GM12891 (cell line): ENCODE measurements at regions not wholly inside any gene's neighbourhood (a gene's known extent, or its start where the extent isn't known, plus 50 kb on each side); places are given as distances from the start of the nearest gene placed in this dataset.
"Not testable (repeated sequence)": the region's sequence is repeated elsewhere in the genome, so short reads cannot be mapped to it uniquely, and the experiment has no call there.

Experiments
- DNase-seq: peaks from one replicate; pipeline ENCODE4 v3.0.0; 2011; ENCODE audit warnings: low spot score; ENCODE audit not compliant: insufficient read length
- FAIRE-seq: peaks from 2 replicates; lab custom pipeline; 2011; peaks lifted over from hg19 to GRCh38; lab: Jason Lieb, UNC
- PAX5 ChIP-seq: IDR thresholded peaks from 2 replicates; pipeline ENCODE4 v1.6.1; 2011; ENCODE audit warnings: low read length, moderate library complexity, mild to moderate bottlenecking; ENCODE audit not compliant: insufficient read depth, severe bottlenecking
- POLR2A ChIP-seq: IDR thresholded peaks from 2 replicates; pipeline ENCODE4 v1.6.1; 2011; ENCODE audit warnings: low read depth, low read length, control low read depth
- POLR2AphosphoS5 ChIP-seq: IDR thresholded peaks from 2 replicates; pipeline ENCODE4 v1.6.1; 2011; ENCODE audit warnings: low read depth, low read length, control low read depth
- POU2F2 ChIP-seq: IDR thresholded peaks from 2 replicates; pipeline ENCODE4 v1.6.1; 2011; ENCODE audit warnings: low read depth, mild to moderate bottlenecking, control low read depth, low read length, moderate library complexity
- SPI1 ChIP-seq: IDR thresholded peaks from 2 replicates; pipeline ENCODE4 v1.6.1; 2011; ENCODE audit warnings: low read depth, low read length, control low read depth
- TAF1 ChIP-seq: IDR thresholded peaks from 2 replicates; pipeline ENCODE4 v1.6.1; 2011; ENCODE audit warnings: low read depth, low read length, control low read depth

DNA sequence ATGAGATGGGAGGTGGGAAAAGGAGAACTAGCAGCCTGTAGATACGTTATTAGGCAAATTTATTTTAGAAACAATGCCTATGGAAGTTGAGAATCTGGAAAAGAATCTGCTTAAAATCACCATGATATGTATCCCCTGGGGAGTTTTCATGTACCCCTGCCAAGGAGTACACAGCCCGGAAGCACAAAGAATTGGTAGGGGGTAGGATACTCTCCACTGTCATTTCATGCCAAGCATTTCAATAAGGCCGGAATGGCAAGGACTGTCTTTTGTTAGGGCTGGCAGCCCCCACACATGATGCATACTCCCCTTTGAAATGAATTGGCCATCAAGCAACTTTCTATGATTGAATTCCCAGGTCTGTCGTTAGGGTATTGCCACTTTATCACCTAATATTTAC lies 111.5 kb upstream of the APP start:
- FAIRE-seq: no peak
- no peak for DNase-seq

DNA sequence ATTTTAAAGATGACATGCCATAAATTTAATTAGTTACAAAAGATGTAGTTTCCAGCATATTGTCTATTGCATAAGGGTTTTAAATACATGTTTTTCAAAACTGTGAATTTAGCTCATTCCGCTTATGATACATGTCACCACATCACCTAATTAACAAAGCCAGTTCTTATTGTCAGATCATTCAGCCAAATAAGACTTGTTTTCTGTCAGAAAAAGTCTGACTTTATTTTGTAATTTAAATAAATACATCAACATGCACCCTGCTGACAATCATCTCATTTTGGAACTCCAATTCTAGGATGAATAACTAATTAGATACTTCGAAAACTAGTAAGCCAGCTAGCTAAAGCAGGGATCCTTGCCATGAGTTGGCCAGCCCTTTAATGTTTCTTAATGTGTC lies 110.9 kb upstream of the APP start:
- DNase-seq (no peak), FAIRE-seq (no peak)
- TF ChIP-seq POLR2A (no peak), TAF1 (no peak), POU2F2 (no peak), SPI1 (no peak), POLR2AphosphoS5 (no peak)

More for the DNA sequence above, 111.5 kb upstream of the APP start:
- TF ChIP-seq SPI1 (no peak), POU2F2 (no peak), POLR2A (no peak), POLR2AphosphoS5 (no peak), TAF1 (no peak), PAX5 (no peak)

GRCh38 chr21:26280775-26281174 lies 110.2 kb upstream of the APP start:
- no peak for TF ChIP-seq SPI1
- no peak for TF ChIP-seq PAX5
- TF ChIP-seq POU2F2: no peak
- TF ChIP-seq TAF1: no peak
- TF ChIP-seq POLR2A: no peak
- TF ChIP-seq POLR2AphosphoS5: no peak
- DNase-seq: no peak
- no peak for FAIRE-seq

DNA sequence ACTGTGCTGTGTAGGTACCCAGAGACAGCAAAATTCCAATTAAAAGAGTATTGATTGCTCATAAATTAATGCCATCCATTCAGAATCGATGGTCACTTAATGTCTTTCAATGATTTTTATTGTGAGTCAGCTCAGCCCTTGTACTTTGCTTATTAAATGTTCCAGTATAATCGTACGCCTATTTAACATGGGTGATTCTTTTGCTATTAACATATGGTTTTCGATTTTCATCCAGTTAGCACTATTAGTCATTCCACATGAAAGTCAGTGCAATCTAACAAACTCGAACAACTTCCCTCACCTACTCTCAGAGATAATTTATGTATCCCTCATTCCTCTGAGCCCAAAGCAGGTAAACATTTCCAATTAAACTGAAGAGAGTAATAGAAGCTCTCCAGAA lies 109.6 kb upstream of the APP start:
- no peak for FAIRE-seq

GRCh38 chr21:26275801-26276200 lies 105.2 kb upstream of the APP start:
- DNase-seq (no peak), FAIRE-seq (no peak)
- TF ChIP-seq SPI1 (no peak), PAX5 (no peak), POU2F2 (no peak), POLR2A (no peak), TAF1 (no peak), POLR2AphosphoS5 (no peak)

More for the DNA sequence above, 109.6 kb upstream of the APP start:
- DNase-seq: no peak
- TF ChIP-seq TAF1 (no peak), POU2F2 (no peak), PAX5 (no peak), POLR2AphosphoS5 (no peak), POLR2A (no peak), SPI1 (no peak)

DNA sequence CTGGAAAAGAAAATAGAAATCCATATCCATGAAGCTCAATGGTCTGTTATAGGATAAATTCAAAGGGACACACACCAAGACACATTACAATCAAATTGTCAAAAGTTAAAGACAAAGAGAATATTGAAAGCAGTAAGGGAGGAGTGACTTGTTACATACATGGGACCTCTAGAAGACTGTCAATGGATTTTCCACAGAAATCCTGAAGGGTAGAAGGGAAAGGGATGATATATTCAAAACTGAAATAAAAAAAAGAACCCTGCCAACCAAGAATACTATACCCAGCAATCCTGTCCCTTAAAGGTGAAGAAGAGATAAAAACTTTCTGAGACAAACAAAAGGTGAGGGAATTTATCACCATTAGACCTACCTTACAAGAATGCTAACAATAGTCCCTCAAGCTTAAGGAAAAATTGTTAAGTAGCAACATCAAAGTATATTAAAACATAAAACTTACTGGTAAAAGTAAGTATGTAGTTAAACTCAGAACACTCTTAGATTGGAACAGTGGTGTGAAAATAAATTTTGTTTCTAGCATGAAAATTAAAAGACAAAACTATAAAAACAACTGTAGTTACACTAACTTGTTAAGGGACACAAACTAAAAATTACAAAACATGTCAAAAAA lies 103.2 kb upstream of the APP start:
- FAIRE-seq (no peak), DNase-seq (no peak)
- no peak for TF ChIP-seq POU2F2
- TF ChIP-seq POLR2A: no peak
- no peak for TF ChIP-seq PAX5
- TF ChIP-seq POLR2AphosphoS5: no peak
- no peak for TF ChIP-seq TAF1
- no peak for TF ChIP-seq SPI1

DNA sequence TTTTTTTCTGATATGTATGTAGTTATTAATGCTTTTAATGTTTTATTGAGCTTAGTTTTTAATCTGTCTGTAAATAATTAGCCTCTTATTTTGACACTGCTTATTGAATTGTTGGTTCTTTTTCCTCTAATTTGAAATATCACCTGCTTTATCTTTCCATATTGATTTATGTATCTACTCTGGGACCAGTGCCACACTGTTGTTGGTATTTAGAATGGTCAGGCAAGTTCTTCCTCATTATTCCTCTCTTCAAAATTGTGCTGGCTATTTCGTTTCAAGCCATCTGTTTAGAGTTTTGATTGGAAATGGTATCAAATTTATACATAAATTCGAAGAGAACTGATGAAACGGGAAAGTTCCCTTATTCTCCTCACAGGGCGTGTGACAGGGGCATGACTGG lies 96.8 kb upstream of the APP start:
- FAIRE-seq: no peak
- TF ChIP-seq PAX5 (no peak), POLR2AphosphoS5 (no peak), POU2F2 (no peak), POLR2A (no peak), TAF1 (no peak), SPI1 (no peak)
- no peak for DNase-seq

DNA sequence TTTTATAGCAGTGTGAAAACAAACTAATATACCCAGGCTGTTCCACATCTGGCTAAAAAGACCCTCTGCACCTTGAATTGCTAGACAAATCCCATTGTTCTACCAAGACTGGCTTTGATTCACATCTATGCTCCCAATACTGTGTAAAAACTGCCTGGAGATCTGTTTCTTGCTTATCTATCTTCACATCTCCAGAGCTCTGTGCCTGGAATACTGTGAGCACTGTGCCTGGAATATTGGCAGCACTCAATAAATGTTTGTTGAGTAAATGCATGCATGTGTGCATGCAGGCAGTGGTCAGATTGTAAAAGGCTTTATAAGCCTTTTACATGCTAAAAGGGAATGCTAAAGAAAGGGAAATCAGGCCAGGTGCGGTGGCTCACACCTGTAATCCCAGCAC lies 75.5 kb upstream of the APP start:
- TF ChIP-seq SPI1: no peak
- TF ChIP-seq POLR2A: no peak
- no peak for TF ChIP-seq TAF1
- TF ChIP-seq PAX5: no peak
- TF ChIP-seq POU2F2: no peak
- no peak for TF ChIP-seq POLR2AphosphoS5
- DNase-seq: no peak
- FAIRE-seq: no peak

DNA sequence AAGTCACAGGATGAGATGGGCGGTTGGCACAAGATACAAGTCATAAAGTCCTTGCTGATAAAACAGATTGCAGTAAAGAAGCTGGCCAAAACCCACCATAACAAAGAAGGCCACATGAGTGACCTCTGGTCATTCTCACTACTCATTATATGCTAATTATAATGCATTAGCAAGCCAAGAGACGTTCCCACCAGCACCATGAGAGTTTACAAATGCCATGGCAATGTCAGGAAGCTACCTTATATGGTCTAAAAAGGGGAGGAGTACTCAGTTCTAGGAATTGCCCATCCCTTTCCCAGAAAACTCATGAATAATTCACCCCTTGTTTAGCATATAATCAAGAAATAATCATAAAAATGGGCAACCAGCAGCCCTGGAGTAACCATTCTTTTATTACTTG lies 74.9 kb upstream of the APP start:
- TF ChIP-seq PAX5: no peak
- no peak for TF ChIP-seq POLR2A
- TF ChIP-seq POU2F2: no peak
- TF ChIP-seq SPI1: no peak
- no peak for TF ChIP-seq POLR2AphosphoS5
- TF ChIP-seq TAF1: no peak
- no peak for FAIRE-seq
- DNase-seq: no peak

DNA sequence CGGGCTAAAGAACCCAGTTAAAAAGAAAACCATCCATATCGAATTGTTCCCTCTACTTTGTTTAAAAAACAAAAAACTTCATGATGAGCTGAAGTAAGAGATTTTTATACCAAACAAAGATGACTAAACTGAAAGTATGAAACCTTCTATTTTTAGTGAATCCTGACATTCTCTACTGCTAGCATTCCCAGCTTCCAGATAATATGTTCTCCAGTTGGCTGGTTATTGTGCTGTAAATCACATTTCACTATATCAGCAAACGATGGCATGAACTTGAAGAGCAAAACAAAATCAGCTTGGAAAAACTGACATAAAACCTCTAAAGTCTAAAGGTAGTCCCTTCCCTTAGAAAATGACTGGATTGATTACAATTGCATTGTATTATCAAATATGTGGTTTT lies 68.1 kb upstream of the APP start:
- no peak for TF ChIP-seq POLR2AphosphoS5
- TF ChIP-seq POLR2A: no peak
- TF ChIP-seq POU2F2: no peak
- no peak for TF ChIP-seq PAX5
- TF ChIP-seq TAF1: no peak
- no peak for TF ChIP-seq SPI1
- DNase-seq (no peak), FAIRE-seq (no peak)

DNA sequence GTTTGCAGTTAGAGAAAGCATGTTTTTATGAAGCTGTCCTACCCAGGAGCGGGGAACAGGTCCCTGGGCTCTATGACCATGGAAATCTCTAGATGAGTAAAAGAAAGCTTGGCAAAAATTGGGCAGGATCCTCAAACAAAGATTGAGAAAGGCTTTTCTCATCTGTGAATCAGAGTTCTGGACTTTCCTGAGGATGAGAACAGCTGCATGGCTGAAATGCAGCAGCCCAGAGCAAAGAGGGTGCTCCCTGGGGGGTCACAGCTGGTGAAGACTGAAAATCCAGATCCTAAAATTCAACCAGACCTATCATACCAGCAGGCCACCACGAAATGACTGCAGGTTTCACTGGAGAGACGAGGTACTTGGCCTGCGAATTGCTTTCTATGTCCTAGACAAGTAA lies 65.7 kb upstream of the APP start:
- TF ChIP-seq TAF1 (no peak), POLR2AphosphoS5 (no peak), PAX5 (no peak), SPI1 (no peak)
- DNase-seq (no peak), FAIRE-seq (no peak)

DNA sequence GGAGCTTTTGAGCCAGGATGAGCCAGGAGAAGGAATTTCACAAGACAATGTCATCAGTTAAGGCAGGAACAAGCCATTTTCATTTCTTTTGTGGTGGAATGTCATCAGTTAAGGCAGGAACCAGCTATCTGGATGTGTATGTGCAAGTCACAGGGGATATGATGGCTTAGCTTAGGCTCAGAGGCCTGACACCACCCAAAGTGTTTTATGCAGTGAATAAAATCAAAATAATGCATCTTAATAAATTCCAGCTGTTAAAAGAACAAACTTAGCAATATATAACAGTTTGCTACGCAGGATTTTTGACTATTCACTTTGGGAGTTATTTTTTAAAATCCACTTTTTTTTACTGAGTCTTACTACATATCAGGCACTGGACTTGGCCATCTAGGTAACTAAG lies 62.7 kb upstream of the APP start:
- DNase-seq, FAIRE-seq: not testable (repeated sequence)

- DNase-seq, FAIRE-seq: not testable (repeated sequence)
Observed at GRCh38 chr21:26232491-26232890, 61.9 kb upstream of the APP start.
